HG03095 (cell line): ENCODE measurements at regions not wholly inside any gene's neighbourhood (a gene's known extent, or its start where the extent isn't known, plus 50 kb on each side); places are given as distances from the start of the nearest gene placed in this dataset.

Experiments
- ATAC-seq: cut with Tn5 transposase; IDR thresholded peaks from one replicate; pipeline ENCODE4 v1.9.1; 2021; ENCODE audit warnings: moderate library complexity; ENCODE audit not compliant: unreplicated experiment

DNA sequence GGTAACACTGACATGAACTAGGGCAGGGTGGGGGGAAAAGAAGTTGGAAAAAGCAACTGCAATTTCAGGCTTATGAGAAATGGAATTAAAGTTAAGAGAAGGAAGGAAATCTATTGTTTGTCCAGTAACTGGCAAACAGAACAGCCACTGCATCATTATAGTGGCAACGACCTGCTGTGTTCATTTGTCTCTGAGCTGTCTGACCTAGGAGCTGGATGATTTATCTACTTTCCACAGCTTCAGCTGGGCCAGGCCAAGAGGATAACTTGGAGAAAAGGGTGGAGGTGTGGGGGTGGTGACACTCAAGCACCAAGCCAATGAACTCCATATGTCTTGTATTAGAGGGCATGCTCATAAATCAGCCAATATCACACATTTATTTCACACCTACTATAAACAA, 291.5 kb upstream of the KLHL29 start:
- ATAC-seq = no peak

DNA sequence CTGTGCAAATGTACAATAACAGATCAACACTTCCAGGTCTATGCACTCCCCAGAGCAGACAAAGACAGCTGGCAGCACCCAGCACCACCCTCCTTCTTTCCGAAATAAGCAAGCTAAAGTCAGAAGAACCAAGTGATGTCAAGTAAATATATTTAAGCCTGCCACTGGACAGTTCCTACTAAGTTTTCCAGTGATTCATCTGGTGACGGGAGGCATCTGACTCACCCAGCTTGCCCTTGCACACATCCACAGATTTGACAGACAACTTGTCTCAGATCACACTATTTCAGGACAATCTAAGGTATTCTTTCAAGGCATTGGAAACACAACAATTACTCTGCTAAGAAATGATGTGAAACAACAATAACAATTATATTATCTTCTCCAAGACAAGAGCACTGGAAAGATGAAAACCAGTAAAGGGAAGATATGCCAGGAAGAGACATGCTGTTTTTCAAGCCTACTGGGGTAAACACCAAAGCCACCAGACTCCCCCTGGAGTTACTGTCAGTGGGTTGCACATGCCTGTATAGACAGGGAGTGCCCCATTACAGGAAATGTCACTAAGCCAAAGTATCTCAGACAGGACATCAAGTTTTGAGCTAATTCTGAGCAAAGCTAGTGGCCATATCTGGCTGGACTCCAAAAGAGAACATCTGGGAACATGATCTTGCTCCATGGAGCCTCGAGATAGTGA, 287.9 kb upstream of the KLHL29 start:
- ATAC-seq = no peak

DNA sequence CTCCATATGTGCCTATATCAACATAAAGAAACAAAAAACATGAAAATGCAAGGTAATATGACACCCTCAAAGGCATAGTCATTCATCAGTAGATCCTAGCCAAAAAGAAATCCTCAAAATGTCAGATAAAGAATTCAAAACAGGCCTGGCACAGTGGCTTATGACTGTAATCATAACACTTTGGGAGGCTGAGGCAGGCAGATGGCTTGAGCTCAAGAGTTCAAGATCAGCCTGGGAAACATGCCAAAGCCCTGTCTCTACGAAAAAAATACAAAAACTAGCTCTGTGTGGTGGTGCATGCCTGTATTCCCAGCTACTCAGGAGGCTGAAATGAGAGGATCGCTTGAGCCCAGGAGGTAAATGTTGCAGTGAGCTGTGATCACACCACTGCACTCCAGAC, 284.6 kb upstream of the KLHL29 start:
- ATAC-seq = no peak

DNA sequence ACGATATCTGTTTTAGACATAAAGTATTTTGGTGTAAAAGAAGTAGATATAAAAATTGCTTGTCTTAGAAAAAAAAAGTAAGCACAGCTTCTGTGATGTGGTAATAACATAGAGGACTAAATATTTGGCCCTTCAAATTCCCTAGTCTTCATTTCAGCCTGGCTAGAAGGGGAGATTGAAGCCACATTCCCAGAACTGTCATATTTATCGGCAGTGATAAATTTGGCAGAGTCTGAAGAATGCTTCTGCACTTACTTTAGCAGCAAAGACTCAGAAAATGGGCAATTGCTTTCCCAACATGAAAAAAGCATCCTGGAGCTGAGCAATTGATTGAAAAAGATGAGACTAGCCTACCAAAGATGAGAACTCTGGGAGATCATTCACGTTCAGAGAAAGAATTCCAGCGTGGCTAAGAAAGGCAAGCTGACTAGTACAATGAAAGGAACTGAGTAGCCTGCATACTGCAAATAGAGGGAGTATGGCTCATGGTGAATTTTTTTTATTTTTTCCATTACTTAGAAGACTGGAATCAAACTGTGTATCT, 278.7 kb upstream of the KLHL29 start:
- ATAC-seq = no peak

- no peak for ATAC-seq
These were observed 277.5 kb upstream of the KLHL29 start for GRCh38 chr2:23107327-23107941.

DNA sequence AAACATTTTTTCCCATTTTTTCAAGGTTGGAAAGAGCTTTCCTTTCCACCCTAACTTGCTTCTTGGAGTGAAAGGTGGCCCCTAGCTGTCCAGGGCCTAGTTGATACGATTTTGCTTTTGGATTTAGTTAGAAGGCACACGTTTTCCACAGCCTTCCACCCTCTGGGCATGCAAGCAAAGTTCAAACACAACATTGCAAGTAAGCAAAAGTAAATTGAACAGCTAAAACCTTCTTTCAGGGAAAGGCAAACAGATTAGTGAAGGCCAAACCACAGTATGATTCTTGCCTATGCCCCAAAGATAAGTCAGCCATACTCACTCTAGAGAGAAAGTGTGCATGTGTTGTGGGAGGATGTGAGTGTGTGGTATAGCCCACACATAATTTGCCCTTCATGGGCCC, 273.7 kb upstream of the KLHL29 start:
- no peak for ATAC-seq

- ATAC-seq = no peak
These were observed 272.5 kb upstream of the KLHL29 start for GRCh38 chr2:23112517-23112916.

- no peak for ATAC-seq
These were observed 270.7 kb upstream of the KLHL29 start for GRCh38 chr2:23114299-23114698.

GRCh38 chr2:23118313-23118712, 266.7 kb upstream of the KLHL29 start:
- ATAC-seq = no peak

DNA sequence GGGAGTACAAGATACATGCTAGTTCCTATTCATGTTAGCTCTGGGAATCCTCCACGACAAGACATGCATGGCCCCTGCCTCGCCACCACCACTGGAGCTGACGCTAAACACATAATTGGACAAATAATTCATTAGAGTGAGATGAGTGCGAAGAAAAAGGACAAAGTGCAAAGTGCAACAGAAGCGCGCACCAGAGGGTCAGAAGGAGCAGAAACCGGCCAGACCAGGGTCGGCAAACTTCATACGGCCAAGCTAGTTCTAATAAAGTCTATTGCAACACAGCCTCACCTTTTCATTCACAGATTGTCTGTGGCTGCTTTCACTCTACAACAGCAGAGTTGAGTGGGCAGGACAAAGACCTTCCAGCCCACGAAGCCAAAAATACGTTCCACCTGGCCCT, 266.1 kb upstream of the KLHL29 start:
- no peak for ATAC-seq

DNA sequence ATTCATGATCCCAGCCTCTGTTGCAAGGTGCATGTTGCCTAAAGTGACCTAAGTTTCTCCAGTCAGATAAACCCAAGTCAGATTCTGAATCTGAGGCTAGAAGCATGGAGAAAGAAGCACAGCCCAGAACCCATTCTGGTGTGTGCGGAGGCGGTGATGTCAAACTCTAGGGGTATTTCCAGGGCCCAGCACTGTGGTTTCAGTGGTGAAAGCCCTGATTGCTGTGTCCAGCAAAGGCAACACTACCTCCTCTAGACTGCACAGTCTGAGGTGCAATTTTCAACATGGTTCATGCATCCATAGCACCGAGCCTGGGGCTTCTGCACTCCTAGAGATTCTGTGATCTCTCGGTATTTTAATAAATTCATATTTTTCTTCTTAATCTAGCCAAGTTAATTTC, 264.8 kb upstream of the KLHL29 start:
- ATAC-seq = no peak

GRCh38 chr2:23121968-23122648, 262.9 kb upstream of the KLHL29 start:
- ATAC-seq = no peak

DNA sequence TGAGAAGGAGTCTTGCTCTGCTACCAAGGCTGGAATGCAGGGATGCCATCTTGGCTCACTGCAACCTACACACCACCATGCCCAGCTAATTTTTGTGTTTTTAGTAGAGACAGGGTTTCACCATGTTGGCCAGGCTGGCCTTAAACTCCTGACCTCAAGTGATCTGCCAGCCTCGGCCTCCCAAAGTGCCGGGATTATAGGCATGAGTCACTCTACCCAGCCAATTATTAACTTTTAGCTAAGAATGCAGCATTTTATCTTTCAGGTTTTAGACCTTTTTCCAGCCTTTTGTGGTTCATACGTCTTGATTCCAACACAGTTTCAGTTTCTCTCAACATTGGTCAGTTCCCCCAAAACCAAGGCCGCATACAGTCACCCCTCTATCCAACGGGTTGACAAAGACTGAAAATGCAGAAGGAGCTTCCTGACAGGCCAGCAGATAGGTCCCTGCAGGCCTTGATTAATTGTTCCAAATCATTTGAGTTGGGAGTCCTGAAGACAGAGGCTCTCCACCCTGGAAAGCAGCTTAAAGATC, 262.2 kb upstream of the KLHL29 start:
- no peak for ATAC-seq

DNA sequence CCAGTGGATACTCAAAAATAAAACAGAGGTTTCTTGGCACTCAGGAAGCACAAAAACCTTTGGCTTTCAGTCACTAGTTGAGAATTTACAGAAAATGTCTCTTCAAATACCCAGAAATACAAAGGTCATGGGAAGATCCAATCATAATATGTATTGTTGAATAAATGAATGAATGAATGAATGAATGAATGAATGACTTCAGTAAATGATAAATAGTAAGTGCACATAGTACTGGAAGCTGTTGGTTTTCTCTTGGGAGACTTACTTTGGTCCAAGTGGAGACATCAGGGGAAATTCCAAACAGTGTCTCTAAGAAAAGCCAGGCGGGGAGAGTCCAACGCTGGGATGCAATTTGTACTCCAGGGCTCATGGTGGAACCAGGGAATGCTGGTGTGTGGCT, 261.3 kb upstream of the KLHL29 start:
- no peak for ATAC-seq

GRCh38 chr2:23124214-23124750, 260.7 kb upstream of the KLHL29 start:
- no peak for ATAC-seq

DNA sequence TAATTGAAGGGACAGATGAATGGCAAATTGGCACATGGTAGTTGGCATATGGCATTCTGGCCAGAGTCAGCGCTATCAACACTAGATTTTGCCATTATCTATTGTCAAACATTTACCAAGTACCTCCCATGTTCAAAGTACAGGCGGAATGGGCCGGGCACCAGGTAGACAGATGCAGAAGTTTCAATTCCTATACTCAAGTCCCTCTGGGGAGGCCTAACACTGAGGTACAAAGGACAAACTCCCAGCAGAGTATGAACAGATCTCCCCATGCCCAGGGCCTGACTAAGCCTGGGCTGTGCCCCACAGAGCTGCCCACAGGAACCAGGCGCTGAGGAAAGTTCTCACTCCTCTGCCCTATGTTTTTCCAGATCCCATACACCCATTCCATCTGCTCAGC, 257.5 kb upstream of the KLHL29 start:
- ATAC-seq = no peak

DNA sequence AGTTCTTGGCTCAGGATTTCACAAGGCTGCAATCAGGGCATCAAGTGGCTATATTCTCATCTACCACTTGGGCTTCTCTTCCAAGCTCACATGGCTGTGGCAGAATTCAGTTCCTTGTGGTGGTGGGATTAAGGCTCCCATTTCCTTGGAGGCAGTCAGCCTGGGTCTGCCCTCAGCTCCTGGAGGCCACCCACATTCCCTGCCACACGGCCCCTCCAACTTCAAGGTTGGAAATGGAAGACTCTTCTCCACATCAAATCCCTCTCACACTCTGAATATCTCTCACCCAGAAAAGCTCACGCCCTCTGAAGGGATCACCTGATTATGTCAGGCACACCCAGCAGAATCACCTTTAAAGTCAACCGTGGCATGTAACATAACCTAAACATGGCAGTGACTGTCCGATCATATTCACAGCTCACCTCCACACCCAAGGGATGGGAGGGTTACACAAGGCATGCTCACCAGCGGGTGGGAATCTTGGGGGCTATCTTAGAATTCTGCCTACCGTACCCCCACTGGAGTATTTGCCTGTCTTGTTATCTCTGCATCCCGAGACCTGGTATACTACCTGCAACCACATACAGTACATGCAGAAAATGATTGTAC, 256.2 kb upstream of the KLHL29 start:
- no peak for ATAC-seq

- ATAC-seq = no peak
These were observed 253.9 kb upstream of the KLHL29 start for GRCh38 chr2:23131066-23131575.

DNA sequence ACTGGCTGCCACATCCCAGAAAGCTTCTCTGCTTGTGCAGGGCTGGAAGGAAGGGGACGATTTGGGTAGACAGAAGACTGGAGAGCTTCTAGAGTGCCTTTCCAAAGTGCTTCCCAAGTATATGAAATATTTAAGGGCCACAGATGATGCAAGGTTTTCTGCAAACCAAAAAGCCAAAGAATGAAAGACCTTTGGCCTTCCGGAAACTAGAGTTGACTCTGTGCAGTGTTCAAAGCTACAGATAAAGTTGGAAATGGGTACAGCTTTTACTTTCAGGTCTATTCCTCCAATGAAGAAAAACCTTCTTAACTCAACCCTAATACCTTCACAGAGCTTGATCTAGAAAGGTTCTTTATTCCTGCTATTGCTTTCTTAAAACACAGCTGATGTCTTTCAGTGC, 253.0 kb upstream of the KLHL29 start:
- no peak for ATAC-seq

DNA sequence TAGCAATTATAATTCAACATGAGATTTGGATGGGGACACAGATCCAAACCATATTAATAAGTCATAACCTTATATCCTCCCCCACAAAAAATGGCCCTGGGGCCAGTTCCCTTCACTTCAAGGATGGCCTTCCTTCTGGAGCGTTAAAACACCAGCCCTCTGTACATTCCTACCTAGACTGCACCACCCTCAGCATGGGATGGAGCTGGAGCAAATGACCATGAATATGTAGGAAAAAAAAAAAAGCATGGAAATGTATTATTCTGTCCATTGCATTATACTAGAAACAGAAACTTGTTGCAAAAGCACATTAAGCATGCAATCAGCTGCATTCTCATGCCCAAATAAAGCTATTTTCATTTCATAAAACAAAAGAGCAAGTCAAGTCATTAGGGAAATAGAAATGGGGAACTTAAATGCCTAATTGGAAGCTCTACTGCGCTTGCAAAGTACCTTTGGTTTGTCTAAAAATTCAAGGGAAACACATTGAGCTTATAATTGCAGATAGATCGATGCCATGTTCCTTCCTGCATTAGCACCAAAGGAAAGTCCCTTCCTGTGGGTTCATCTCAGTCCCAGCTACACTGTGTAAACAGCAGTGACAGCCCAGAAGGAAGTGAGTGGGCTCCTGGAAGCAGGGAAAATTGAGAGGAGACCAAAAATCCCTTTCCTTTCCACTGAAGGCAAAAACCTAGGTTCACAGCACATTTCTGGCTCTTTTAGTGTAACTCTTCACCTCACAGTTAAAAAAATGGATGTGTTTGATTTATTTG, 252.0 kb upstream of the KLHL29 start:
- ATAC-seq = no peak
